CD4-positive, alpha-beta T cell treated with Interleukin-2 at 100 ng/mL for 4 hours (primary cell): ENCODE measurements at regions not wholly inside any gene's neighbourhood (a gene's known extent, or its start where the extent isn't known, plus 50 kb on each side); places are given as distances from the start of the nearest gene placed in this dataset.
A peak's percentile ranks its signal among the peaks of the same experiment; 100 is the strongest.

Experiments used
- DNase-seq: peaks from one replicate; pipeline ENCODE4 v3.0.0-alpha.2; 2020; ENCODE audit warnings: low spot score

- no peak for DNase-seq
These were observed 1084.4 kb downstream of the SLITRK1 start for GRCh38 chr13:82797876-82798275.

DNA sequence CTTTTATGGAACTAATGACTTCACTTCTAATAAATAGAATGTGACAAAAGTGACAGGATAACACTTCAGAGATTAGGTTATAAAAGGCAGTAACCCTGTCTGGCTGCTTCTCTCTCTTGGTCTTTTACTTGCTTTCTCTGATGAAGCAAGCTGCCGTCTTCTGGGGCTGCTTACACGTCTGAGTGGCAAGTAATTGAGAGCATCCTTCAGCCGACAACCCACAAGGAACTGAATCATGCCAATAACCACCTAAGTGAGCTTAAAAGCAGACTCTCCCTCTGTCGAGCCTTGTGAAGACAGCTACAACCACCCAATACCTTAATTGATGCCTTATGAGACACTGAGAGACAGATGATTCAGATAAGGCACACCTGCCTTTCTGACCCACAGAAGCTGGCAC, 1091.2 kb downstream of the SLITRK1 start:
- DNase-seq: no peak

DNA sequence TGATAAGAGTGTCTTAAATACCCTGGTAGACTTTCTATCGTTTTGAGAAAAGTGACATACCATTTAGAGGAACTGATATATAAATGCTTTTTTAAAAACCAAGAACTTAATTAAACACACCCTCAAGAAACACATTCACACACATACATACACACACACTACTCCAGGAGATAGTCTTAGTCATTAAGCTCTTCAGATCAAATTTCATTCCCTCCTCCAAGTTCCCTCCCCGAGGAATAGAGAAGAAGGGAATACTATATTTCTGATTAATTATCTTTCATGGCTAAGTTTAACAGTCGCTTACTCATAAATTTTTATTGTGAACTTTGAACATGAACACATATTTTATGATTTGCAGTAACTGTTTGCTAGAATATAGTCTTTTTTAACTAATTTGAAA, 1109.5 kb downstream of the SLITRK1 start:
- no peak for DNase-seq

- no peak for DNase-seq
These were observed 1115.4 kb downstream of the SLITRK1 start for GRCh38 chr13:82766732-82767321.

- no peak for DNase-seq
These were observed 1124.2 kb downstream of the SLITRK1 start for GRCh38 chr13:82758044-82758443.

- DNase-seq: no peak
These were observed 1131.1 kb downstream of the SLITRK1 start for GRCh38 chr13:82751206-82751605.

GRCh38 chr13:82749551-82749950, 1132.7 kb downstream of the SLITRK1 start:
- no peak for DNase-seq

DNA sequence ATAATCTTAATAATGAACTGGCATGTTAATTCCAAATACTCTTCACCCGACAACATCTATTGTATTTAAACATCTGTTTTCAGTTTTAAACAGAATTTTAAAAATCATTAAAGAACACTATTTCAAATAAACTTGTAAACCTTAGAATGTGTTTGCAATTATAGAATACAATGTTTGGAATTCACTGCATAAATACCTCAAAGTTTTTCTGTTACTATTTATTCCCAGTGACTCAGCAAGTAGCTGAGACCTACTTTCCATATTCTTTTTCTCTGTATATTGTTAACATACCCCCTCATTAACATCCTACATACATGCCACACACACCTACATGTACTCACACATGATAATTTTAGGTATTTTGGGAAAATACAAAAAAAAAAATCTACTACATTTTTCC, 1134.3 kb downstream of the SLITRK1 start:
- DNase-seq: no peak

DNA sequence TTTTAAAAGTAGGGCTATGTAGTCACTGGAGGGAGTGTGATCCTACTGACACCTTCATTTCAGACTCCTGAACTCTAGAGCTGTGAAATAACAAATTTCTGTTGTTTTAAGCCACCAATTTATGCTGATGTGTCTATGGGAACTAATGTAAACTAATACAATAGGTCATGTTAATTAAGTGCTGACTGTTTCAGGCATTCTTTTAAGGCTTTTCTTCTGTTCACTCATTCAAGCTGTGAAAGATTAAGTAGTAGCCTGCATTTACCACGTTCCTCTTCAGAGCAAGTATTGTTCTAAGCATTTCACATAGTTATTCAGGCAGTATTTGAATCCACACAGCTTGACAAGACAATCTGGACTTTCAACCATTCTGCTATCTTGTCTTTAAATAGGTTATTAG, 1135.0 kb downstream of the SLITRK1 start:
- no peak for DNase-seq

- DNase-seq: no peak
These were observed 1141.8 kb downstream of the SLITRK1 start for GRCh38 chr13:82740442-82740841.

GRCh38 chr13:82739881-82740280, 1142.4 kb downstream of the SLITRK1 start:
- no peak for DNase-seq

- no peak for DNase-seq
These were observed 1152.9 kb downstream of the SLITRK1 start for GRCh38 chr13:82729401-82729800.

DNA sequence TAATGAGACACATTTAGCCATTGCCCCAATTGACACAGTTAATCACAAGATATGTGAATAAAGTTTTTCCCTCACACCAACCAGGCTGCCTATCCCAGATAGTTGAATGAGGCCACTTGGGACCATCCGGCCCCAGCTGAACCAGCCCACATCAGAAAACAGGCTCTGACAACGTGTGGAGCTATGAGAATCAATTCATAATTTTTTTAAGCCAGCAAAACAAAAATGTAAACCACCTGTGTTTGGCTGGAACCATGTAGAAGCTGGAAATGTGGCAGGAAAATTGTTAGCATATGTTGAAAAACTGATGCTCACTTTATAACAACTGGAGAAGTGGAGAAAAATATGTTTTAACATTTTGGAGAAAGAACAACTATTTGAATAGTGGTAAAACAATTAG, 1161.3 kb downstream of the SLITRK1 start:
- no peak for DNase-seq

DNA sequence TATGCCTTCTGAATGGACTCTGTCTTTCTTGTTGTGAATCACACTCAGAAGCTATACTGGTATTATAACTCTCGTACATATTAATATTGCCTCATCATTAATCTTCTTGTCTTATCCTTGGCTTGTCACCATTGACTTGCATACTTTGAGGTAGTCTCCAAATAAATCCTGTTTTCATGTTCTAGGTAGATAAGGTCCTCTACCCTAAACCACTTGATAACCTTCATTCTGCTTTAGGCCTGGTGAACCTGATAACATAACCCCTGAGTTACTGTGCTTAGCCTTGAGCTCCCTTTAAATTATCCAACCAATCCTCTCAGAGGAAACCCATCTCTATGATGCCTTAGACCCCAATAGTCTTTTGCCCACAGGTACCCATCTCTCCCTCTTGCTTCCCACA, 1162.3 kb downstream of the SLITRK1 start:
- no peak for DNase-seq

GRCh38 chr13:82717249-82717648, 1165.0 kb downstream of the SLITRK1 start:
- no peak for DNase-seq

GRCh38 chr13:82713687-82714405, 1168.4 kb downstream of the SLITRK1 start:
- DNase-seq: no peak

DNA sequence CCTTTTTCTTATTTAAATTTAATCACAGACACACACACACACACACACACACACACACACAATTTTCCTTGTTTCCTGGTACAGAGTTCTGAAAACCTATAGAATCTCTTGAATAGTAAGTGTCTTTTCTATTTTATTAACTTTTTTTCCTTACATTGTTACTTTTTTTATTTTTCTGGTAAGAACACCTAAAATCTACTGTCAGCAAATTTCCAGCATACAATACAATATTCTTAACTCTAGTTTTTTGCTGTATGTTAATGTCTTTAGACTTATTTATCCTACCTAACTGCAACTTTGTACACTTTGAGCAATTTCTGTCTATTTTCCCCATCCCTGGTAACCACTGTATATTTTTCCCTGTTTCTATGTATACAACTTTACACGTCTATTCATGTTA, 1179.8 kb downstream of the SLITRK1 start:
- DNase-seq: no peak

DNA sequence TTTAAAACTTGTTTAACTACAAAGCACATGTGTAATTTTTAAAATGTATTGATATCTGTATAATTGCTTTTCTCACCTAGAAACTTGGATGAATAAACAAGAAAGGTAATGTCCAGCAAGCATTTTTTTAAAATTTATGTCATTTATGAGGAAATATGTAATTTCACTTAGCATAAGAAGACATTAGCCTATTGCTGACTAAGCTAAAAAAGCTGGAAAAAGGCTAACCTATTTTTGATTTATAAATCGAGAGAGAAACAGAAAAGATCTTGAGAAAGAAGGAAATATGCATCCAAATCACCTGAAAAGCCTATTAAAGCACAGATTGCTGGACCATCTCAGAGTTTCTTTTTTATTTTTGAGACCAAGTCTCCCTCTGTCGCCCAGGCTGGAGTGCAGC, 1181.3 kb downstream of the SLITRK1 start:
- DNase-seq: no peak

GRCh38 chr13:82698941-82699340, 1183.3 kb downstream of the SLITRK1 start:
- DNase-seq: no peak

DNA sequence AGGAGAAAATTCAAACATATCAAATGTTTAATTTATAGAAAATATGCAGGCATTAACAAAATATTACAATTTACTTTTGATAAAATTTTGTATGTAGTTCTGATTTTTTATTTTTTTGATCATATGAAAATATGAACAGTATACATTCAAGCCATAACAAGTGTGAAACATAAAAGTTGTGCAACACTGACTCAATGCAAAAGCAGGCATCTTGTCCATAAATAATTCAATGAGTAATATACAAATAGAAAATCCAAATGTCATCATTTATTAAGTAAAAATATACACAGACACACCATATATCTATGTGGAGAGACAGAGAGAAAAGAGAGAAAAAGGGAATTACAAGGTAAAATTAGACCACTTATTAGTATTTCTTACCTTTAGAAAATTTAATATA, 1183.9 kb downstream of the SLITRK1 start:
- no peak for DNase-seq

- no peak for DNase-seq
These were observed 1188.7 kb downstream of the SLITRK1 start for GRCh38 chr13:82693607-82694006.

- DNase-seq: peak; percentile 22
These were observed 1193.8 kb downstream of the SLITRK1 start for GRCh38 chr13:82688400-82688994.

GRCh38 chr13:82687884-82688283, 1194.4 kb downstream of the SLITRK1 start:
- DNase-seq: no peak

- DNase-seq: no peak
These were observed 1200.7 kb downstream of the SLITRK1 start for GRCh38 chr13:82681535-82681934.
